ENCODE measurements at regions not wholly inside any gene's neighbourhood (a gene's known extent, or its start where the extent isn't known, plus 50 kb on each side); places are given as distances from the start of the nearest gene placed in this dataset.

GRCh38 chr13:44311011-44311780 is 62.4 kb upstream of the SERP2 start:
- TF ChIP-seq CTCF (conservative IDR thresholded peaks at IDR 0.05 in 1 of 2, IDR thresholded peaks at IDR 0.05 in 1 of 2; ENCODE audit: extremely low read depth in 1 of 2, insufficient read depth in 1 of 2, low read depth in 1 of 2, low read length in 2 of 2) = peak in 1 of 2 donors; percentile 5
- no peak for TF ChIP-seq EZH2 (IDR thresholded peaks at IDR 0.05; ENCODE audit: borderline replicate concordance, low read length)

Measured in mammary epithelial cell (primary cell).